Right ventricle myocardium inferior (tissue), 1 donor: ENCODE measurements at regions not wholly inside any gene's neighbourhood (a gene's known extent, or its start where the extent isn't known, plus 50 kb on each side); places are given as distances from the start of the nearest gene placed in this dataset.

Source experiments
- ATAC-seq: fragments of 200-7000 bp; cut with Tn5 transposase; one replicate; pipeline ENCODE4 v1.9.1; 2020; ENCODE audit warnings: mild to moderate bottlenecking, moderate library complexity
- DNase-seq: peaks from one replicate; pipeline ENCODE4 v3.0.0; 2021; ENCODE audit errors: missing footprints
- intact Hi-C: fragments of 100-400 bp; cut with DNase I; formaldehyde crosslinking; loops from one replicate; pipeline ENCODE4 v1.11.0; 2022
- donor health status: DM: no; HTN: yes; CAD: no; lungs with severe emphysema.

DNA sequence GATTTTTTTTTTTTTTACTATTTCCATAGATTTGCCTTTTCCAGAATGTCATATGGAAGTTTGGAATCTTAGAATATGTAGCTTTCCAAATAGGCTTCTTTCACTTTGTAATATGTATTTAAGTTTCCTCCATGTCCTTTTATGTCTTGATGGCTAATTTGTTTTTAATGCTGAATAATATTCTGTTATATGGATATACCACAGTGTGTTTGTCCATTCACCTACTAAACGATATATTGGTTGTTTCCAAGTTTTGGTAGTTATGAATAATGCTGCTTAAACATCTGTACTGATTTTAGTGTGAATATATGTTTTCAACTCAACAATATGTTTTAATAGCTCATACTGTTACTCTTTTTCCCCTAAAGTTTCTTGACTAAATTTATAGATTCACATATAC, 669.8 kb upstream of the PCDH15 start:
- intact Hi-C loops: no loop called here
- no peak for ATAC-seq
- DNase-seq: no peak

DNA sequence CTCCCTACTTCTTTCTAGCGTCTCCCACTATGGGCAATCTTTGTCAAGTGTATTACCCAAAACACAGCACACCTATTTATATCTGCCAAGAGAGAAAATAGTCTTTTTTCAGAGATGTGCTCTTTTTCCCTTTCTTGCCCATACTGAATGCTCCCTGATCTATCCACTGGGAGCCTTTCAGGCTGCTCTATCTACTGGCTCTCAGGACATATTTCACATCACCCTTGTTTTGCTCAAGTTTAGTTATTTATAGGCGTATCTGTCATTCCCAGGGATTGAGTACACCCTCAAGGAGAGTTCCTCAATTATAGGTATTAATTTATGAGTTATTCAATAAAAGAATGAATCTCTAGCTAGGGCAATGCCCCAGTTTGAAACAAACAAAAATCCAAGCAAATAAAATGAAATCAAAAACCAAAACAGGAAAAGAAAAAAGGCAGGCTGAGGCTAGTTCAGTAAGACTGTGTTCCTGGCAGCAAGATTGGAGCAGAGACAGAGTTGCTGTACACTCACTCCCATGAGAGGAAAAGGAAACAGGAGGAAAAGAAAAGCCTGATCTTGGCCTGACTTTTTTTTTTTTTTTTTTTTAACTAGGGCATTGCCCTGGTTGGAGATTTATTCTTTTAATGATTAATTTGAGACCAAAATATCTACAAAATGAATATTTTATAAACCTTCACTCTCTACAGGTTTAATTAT, 665.9 kb upstream of the PCDH15 start:
- intact Hi-C loops: no loop called here

DNA sequence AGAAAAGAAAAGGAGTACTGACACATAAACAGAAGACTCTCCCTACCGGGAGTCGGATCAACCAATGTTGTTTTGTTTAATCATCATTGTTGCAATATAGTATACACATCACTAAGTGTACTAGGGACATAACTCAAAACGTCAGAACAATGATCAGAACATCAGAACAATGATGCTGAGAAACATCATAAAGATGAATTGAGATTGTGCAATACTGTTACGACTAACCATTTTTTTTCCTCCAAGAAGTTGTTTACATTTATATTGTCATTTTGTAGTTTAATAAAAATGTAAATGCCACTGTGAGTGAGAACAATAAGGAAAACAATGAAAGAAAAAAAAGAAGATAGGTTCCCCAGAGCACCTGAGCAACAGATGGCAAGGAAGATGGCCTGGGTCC, 663.1 kb upstream of the PCDH15 start:
- intact Hi-C loops: no loop called here
- DNase-seq: no peak
- no peak for ATAC-seq

More for the DNA sequence above, 665.9 kb upstream of the PCDH15 start:
- DNase-seq: no peak
- ATAC-seq: peak; percentile 75

DNA sequence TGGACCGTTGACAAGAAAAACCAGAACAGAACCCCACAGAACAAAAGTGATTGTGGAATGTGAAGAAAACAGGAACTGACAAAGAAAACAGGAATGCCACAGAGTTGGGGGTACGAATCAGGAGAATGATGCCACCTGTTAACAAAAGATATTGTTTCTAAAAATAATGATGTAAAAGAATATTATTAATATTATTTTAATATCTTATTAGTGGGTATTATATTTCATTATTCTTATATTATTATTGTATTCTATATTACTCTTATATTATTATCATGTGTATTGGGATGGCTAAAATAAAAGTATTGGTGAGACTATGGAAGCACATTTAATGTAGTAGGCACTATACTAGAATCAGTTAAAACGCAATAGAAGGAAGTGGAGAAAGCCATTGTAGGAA, 659.0 kb upstream of the PCDH15 start:
- intact Hi-C loops: no loop called here
- DNase-seq (no peak), ATAC-seq (no peak)

- intact Hi-C loops: no loop called here
- ATAC-seq (no peak), DNase-seq (no peak)
Measured at GRCh38 chr10:55449981-55450380, 649.0 kb upstream of the PCDH15 start.

- DNase-seq (no peak), ATAC-seq (no peak)
- intact Hi-C loops: no loop called here
Measured at GRCh38 chr10:55446441-55447002, 645.5 kb upstream of the PCDH15 start.

GRCh38 chr10:55441777-55442176, 640.7 kb upstream of the PCDH15 start:
- ATAC-seq (no peak), DNase-seq (peak; percentile 28)
- intact Hi-C loops: no loop called here

- ATAC-seq: no peak
- intact Hi-C loops: no loop called here
- DNase-seq: no peak
Measured at GRCh38 chr10:55426138-55426537, 625.1 kb upstream of the PCDH15 start.

- intact Hi-C loops: no loop called here
- peak; percentile 58 for DNase-seq
- ATAC-seq: peak; percentile 94
Measured at GRCh38 chr10:55410415-55410885, 609.4 kb upstream of the PCDH15 start.

DNA sequence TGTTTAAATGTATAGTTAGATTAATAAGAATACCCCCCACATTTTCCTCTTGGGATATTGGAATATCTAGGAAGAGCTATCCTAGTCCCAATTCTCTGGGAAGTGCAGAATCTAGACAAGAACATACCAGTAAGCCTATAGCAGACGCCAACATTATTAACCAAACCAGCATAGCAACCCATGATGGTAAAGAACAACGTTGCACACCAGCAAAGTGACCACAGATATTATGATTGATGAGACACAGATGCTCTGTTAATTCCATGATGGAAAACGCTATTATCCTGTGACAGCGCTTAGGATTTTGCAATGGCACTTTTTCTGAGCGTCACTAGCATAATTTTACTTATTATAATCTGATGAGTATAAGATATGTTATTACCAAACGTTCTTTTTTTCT, 603.1 kb upstream of the PCDH15 start:
- ATAC-seq: no peak
- DNase-seq: no peak
- intact Hi-C loops: no loop called here

- intact Hi-C loops: no loop called here
- no peak for DNase-seq
- ATAC-seq: no peak
Measured at GRCh38 chr10:55400075-55400849, 599.2 kb upstream of the PCDH15 start.

- intact Hi-C loops: no loop called here
- DNase-seq (no peak), ATAC-seq (no peak)
Measured at GRCh38 chr10:55398497-55398882, 597.5 kb upstream of the PCDH15 start.

GRCh38 chr10:55397777-55398496, 596.9 kb upstream of the PCDH15 start:
- ATAC-seq: no peak
- intact Hi-C loops: no loop called here
- DNase-seq: no peak

DNA sequence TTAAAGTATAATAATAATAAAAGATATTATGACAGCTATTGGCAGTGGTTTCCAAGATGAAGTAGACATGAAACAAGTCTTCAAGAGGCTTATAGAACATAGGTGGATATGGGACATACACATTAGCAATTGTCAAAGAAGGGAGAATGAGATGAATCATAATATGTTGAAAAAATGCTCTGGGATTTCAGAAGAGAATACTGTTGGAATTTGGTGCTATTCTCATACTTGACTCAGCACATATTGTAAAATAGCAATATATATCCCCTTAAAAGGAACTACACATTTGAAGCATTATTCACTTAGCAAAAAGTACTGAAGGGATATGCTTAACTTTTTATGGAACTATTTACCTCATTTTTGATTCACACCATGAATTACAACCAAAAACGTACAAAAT, 577.2 kb upstream of the PCDH15 start:
- DNase-seq (no peak), ATAC-seq (no peak)
- intact Hi-C loops: no loop called here

DNA sequence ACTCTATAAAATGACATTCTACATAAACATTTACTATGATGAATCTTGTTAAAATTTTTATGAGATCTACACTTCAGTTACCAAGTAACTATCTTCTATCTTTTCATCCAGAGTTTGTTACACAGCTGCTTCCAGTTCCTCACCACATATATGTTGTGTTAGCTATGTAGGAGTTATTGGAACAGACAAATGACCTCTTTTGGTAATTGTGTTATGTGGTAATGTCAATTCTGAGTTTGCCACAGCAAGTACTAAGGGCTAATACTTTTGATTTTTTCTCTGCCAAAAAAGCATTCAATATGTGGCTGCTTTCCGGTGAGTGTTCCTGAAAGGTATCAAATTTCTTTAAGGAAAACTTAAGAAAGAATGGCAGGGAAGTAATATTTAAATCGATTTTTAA, 573.9 kb upstream of the PCDH15 start:
- ATAC-seq: no peak
- no peak for DNase-seq
- intact Hi-C loops: no loop called here

DNA sequence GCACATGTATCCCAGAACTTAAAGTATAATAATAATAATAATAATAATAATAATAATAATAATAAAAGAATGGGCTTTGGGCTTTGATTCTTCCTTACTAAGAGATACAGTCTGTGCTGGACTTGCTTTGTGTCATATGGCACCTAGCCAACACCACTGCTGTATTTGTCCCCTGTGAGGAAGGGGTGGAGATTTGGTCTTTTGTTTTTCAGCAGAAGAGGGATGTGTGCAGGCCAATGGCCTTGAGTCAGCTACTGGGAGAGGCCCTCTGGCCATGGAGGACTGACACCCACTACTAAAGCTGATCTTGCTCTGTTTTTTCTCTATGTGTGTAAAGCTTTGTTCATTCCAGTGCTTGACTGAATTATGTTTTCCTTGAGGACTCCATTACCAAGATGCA, 573.0 kb upstream of the PCDH15 start:
- ATAC-seq (no peak), DNase-seq (no peak)
- intact Hi-C loops: no loop called here

DNA sequence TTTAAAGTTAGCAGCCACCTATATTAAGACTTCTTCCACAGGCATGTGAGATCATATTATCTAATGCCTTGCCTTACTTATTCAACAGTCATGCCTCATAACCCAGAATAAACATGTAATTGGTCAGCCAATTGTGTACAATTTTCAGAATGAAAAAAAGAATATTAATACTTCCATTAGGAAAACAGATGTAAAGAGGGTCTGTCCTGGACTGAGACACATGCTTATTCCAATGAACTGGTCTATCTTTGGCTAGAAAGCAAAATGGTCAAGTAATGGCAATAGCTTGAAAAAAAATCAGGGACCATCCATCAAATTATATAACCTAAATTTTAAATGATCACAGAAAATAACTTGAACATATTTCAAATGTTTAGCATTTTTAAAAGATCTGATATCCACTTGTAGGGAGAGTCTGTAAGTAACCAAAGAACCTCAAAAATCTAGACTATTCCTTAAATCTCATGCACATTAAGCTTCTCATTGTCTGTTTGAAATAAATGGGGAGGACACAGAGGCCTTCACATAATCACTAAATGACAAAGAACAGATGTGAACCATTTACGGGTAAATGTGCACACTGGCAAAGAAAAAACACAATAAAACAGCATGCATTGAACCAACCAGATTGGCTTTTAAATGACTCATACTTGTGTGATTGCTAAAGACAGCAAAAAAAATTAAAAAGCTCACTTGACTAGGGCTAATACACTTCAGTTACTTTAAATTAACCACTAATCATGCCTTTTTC, 568.8 kb upstream of the PCDH15 start:
- DNase-seq (no peak), ATAC-seq (no peak)
- intact Hi-C loops: no loop called here

DNA sequence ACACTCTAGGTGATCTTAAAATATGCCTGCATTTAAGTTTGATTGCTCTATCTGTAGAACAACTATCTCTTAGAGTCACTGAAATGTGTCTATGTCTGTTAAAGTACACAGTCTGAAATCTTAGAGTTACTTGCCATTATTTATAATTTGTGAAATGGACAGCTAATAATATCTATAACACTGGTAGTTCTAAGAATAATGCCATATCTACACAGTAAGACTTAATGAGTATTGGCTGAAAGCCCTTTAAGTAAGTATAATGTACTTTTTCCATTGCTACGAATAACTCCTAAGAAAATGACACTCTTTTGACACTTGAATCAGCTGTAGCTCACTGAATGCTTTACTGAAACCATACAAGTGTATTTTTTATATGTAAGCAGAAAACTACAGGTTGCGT, 567.4 kb upstream of the PCDH15 start:
- DNase-seq (no peak), ATAC-seq (no peak)
- intact Hi-C loops: no loop called here

DNA sequence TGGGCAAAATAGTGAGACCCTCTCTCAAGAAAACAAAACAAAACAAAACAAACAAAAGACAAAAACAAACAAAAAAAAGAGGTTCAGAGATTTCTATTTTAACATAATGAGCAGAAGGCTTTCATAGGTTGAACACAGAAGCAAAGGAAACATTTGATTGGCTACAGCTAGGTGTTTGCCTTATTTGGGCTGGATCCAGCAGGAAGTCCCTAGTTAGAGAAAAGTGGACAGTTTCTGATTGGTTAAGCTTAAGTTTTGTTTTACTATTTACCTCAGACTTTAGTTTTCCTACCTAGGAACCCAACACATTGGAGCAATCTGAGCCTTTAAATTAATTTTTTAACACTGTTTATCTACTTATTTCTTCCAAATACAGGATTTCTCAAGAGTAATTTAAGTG, 566.5 kb upstream of the PCDH15 start:
- ATAC-seq (no peak), DNase-seq (no peak)
- intact Hi-C loops: no loop called here
